ENCODE measurements at regions not wholly inside any gene's neighbourhood (a gene's known extent, or its start where the extent isn't known, plus 50 kb on each side); places are given as distances from the start of the nearest gene placed in this dataset.
"Not testable (repeated sequence)": the region's sequence is repeated elsewhere in the genome, so short reads cannot be mapped to it uniquely, and the experiment has no call there.

DNA sequence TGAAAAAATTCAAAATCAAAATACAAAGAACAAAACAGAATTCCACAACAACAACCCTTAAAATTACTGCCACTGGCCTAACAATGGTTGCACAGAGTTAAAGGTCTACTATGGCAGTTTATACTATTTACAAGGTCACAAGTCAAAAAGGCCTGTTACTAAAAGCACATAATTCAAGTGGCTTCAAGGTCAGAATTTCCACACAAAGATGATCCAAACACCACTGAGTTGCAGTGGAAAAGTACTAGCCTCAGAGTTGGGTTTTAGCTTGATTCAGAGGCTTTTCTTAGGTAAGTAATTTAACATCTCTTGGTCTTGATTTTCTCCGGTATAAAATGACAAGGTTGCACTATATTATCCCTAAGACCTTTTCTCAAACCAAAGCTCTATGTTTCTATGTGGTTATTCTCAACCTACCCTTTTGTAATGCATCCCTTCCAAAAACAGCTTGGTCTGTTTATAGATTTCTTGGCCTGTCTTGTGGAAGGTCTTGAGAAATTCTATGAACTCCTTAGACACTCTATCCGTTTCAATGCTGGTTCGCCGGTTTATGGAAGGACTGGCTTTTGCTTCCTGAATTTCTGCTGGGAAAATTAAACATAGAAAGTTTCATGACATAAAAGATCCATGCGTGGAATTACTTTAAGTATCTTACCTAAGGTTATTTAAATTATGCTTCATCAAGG lies 69.5 kb downstream of the MDH2 start:
- not testable (repeated sequence) for H3K27ac ChIP-seq, H3K9me3 ChIP-seq, H3K4me3 ChIP-seq, H3K36me3 ChIP-seq, H3K4me1 ChIP-seq, H3K27me3 ChIP-seq, ATAC-seq
- 52 to 59% methylated on average over 3 to 5 of the region's 5 CpGs for WGBS, 2 donors (ENCODE audit: low coverage in 1 of 2)

- not testable (repeated sequence) for H3K27me3 ChIP-seq, H3K9me3 ChIP-seq, H3K4me1 ChIP-seq, ATAC-seq, H3K27ac ChIP-seq, H3K36me3 ChIP-seq, H3K4me3 ChIP-seq
- 64 to 66% methylated on average over 6 to 8 of the region's 8 CpGs for WGBS, 2 donors (ENCODE audit: low coverage in 1 of 2)
Observed at GRCh38 chr7:76118253-76119036, 70.5 kb downstream of the MDH2 start.

DNA sequence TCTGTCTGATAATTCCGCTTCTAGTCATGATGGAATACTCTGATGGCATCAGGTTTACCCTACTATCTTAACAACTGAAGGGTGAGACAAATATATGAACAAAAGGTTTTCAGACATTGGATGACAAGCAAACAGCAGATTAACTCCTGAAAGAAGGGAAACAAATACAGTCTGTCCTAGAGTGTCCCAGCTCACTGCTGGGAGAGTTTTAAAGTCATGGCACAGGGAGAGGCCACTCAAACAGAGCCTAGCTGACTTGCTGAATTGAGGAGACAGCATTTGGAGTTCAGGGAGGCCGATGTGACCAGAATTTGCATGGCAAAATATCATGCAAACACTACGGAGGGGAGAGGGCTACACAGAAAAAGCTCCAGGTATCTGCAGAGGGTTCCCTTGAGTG lies 73.1 kb downstream of the MDH2 start:
- H3K27ac ChIP-seq: no peak overlapping the region
- H3K4me1 ChIP-seq: no peaks in the 10 kb centered on the region
- WGBS, 2 donors (ENCODE audit: low coverage in 1 of 2): 72 to 73% methylated on average over 3 of the region's 3 CpGs
- ATAC-seq: no peak
- TF ChIP-seq POLR2AphosphoS5 (IDR thresholded peaks at IDR 0.05) (no peak), POLR2A (IDR thresholded peaks at IDR 0.05) (no peak), EP300 (IDR thresholded peaks at IDR 0.05) (no peak)
- TF ChIP-seq, protein P1, sequence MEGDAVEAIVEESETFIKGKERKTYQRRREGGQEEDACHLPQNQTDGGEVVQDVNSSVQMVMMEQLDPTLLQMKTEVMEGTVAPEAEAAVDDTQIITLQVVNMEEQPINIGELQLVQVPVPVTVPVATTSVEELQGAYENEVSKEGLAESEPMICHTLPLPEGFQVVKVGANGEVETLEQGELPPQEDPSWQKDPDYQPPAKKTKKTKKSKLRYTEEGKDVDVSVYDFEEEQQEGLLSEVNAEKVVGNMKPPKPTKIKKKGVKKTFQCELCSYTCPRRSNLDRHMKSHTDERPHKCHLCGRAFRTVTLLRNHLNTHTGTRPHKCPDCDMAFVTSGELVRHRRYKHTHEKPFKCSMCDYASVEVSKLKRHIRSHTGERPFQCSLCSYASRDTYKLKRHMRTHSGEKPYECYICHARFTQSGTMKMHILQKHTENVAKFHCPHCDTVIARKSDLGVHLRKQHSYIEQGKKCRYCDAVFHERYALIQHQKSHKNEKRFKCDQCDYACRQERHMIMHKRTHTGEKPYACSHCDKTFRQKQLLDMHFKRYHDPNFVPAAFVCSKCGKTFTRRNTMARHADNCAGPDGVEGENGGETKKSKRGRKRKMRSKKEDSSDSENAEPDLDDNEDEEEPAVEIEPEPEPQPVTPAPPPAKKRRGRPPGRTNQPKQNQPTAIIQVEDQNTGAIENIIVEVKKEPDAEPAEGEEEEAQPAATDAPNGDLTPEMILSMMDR (IDR thresholded peaks at IDR 0.05): no peak
- H3K27me3 ChIP-seq: no peaks in the 10 kb centered on the region
- H3K36me3 ChIP-seq: no peaks in the 10 kb centered on the region
- no peak overlapping the region for H3K4me3 ChIP-seq
- H3K9me3 ChIP-seq: no peaks in the 10 kb centered on the region

GRCh38 chr7:76122516-76123239 lies 74.8 kb downstream of the MDH2 start:
- no peaks in the 10 kb centered on the region for H3K27me3 ChIP-seq
- TF ChIP-seq, protein P1 (IDR thresholded peaks at IDR 0.05): no peak
- TF ChIP-seq EP300 (IDR thresholded peaks at IDR 0.05): no peak
- TF ChIP-seq POLR2A (IDR thresholded peaks at IDR 0.05): no peak
- TF ChIP-seq POLR2AphosphoS5 (IDR thresholded peaks at IDR 0.05): no peak
- WGBS, 2 donors (ENCODE audit: low coverage in 1 of 2): 81 to 92% methylated on average over 2 to 3 of the region's 3 CpGs
- H3K4me1 ChIP-seq: no peaks in the 10 kb centered on the region
- H3K27ac ChIP-seq: no peak overlapping the region
- no peaks in the 10 kb centered on the region for H3K36me3 ChIP-seq
- H3K4me3 ChIP-seq: no peak overlapping the region
- H3K9me3 ChIP-seq: no peaks in the 10 kb centered on the region
- no peak for ATAC-seq

DNA sequence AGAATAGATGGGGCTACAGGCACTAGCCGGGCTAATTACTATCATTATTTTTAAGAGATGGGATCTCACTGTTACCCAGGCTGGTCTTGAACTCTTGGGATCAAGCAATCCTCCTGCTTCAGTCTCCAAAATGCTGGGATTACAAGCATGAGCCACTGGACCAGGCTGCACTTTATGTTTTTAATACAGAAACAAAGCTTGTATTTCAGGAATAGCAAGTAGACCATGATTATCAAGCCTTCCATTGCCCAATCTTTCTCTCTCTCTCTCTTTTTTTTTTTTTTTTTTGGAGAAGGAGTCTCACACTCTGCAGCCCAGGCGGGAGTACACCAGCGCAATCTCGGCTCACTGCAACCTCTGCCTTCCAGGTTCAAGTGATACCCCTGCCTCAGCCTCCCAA lies 75.4 kb downstream of the MDH2 start:
- WGBS, 2 donors (ENCODE audit: low coverage in 1 of 2): 95 to 96% methylated on average over 3 to 4 of the region's 4 CpGs
- no peaks in the 10 kb centered on the region for H3K36me3 ChIP-seq

GRCh38 chr7:76125560-76125959 lies 76.1 kb upstream of the SRRM3 start:
- H3K9me3 ChIP-seq: no peaks in the 10 kb centered on the region
- WGBS, 2 donors (ENCODE audit: low coverage in 1 of 2): 68 to 84% methylated on average over 2 of the region's 2 CpGs
- no peak for ATAC-seq

More for the DNA sequence above, 75.4 kb downstream of the MDH2 start:
- H3K27ac ChIP-seq: no peak overlapping the region
- TF ChIP-seq POLR2AphosphoS5 (IDR thresholded peaks at IDR 0.05) (no peak), POLR2A (IDR thresholded peaks at IDR 0.05) (no peak)
- no peaks in the 10 kb centered on the region for H3K4me1 ChIP-seq
- no peaks in the 10 kb centered on the region for H3K9me3 ChIP-seq
- ATAC-seq: no peak
- no peak overlapping the region for H3K4me3 ChIP-seq
- no peaks in the 10 kb centered on the region for H3K27me3 ChIP-seq

More at GRCh38 chr7:76125560-76125959, 76.1 kb upstream of the SRRM3 start:
- H3K27ac ChIP-seq: no peak overlapping the region
- no peaks in the 10 kb centered on the region for H3K4me1 ChIP-seq
- H3K27me3 ChIP-seq: peaks cover 6% of the 10 kb centered on the region
- H3K4me3 ChIP-seq: no peak overlapping the region
- no peak for TF ChIP-seq EP300 (IDR thresholded peaks at IDR 0.05)
- TF ChIP-seq POLR2AphosphoS5 (IDR thresholded peaks at IDR 0.05): no peak
- TF ChIP-seq POLR2A (IDR thresholded peaks at IDR 0.05): no peak
- TF ChIP-seq, protein P1 (IDR thresholded peaks at IDR 0.05): no peak
- no peaks in the 10 kb centered on the region for H3K36me3 ChIP-seq
